Hepatocyte (in vitro differentiated cells): ENCODE measurements at regions not wholly inside any gene's neighbourhood (a gene's known extent, or its start where the extent isn't known, plus 50 kb on each side); places are given as distances from the start of the nearest gene placed in this dataset.

Experiments used
- DNase-seq: peaks from one replicate; pipeline ENCODE4 v3.0.0-alpha.2; 2016; ENCODE audit warnings: low spot score
- H2AFZ ChIP-seq: fragments of 200-600 bp; sonication (generic); 2 replicates; pipeline ENCODE4 v1.6.0; 2016; ENCODE audit warnings: antibody characterized with exemption, mild to moderate bottlenecking
- H3K27ac ChIP-seq: fragments of 200-600 bp; sonication (generic); 2 replicates; pipeline ENCODE4 v1.5.1; 2016; ENCODE audit warnings: mild to moderate bottlenecking
- H3K27me3 ChIP-seq: fragments of 200-600 bp; sonication (generic); 2 replicates; pipeline ENCODE4 v1.6.1; 2016
- H3K36me3 ChIP-seq: fragments of 200-600 bp; sonication (generic); replicated peaks from 2 replicates; pipeline ENCODE4 v1.5.1; 2016; ENCODE audit warnings: low read depth; ENCODE audit not compliant: insufficient read depth
- H3K4me1 ChIP-seq: fragments of 200-600 bp; sonication (generic); 2 replicates; pipeline ENCODE4 v1.5.1; 2016; ENCODE audit warnings: mild to moderate bottlenecking, moderate library complexity; ENCODE audit not compliant: insufficient read depth
- H3K4me2 ChIP-seq: fragments of 200-600 bp; sonication (generic); 2 replicates; pipeline ENCODE4 v1.6.0; 2016
- H3K4me3 ChIP-seq: fragments of 200-600 bp; sonication (generic); 2 replicates; pipeline ENCODE4 v1.5.1; 2016; ENCODE audit warnings: mild to moderate bottlenecking
- H3K79me2 ChIP-seq: fragments of 200-600 bp; sonication (generic); 2 replicates; pipeline ENCODE4 v1.6.0; 2017; ENCODE audit warnings: mild to moderate bottlenecking
- H3K9me2 ChIP-seq: fragments of 200-600 bp; sonication (generic); replicated peaks from 2 replicates; pipeline ENCODE4 v1.6.0; 2017; ENCODE audit warnings: mild to moderate bottlenecking; ENCODE audit not compliant: insufficient read depth
- H3K9me3 ChIP-seq: fragments of 200-600 bp; sonication (generic); 2 replicates; pipeline ENCODE4 v1.5.1; 2016; ENCODE audit warnings: low read depth, mild to moderate bottlenecking
- H4K20me1 ChIP-seq: fragments of 200-600 bp; sonication (generic); 2 replicates; pipeline ENCODE4 v1.6.0; 2016; ENCODE audit warnings: mild to moderate bottlenecking; ENCODE audit not compliant: insufficient read depth, poor library complexity, severe bottlenecking
- EZH2 ChIP-seq: fragments of 200-600 bp; sonication (generic); IDR thresholded peaks from 2 replicates; pipeline ENCODE4 v1.6.1; 2016; ENCODE audit warnings: antibody characterized with exemption, mild to moderate bottlenecking, borderline replicate concordance
- EZH2phosphoT487 ChIP-seq: fragments of 200-600 bp; sonication (generic); IDR thresholded peaks from one replicate; pipeline ENCODE4 v1.6.1; 2018; ENCODE audit warnings: antibody characterized with exemption, mild to moderate bottlenecking, low read depth, moderate library complexity; ENCODE audit not compliant: unreplicated experiment, severe bottlenecking
- WGBS: methylation state at CpG from one replicate; pipeline ENCODE4 v1.1.6; 2016; ENCODE audit warnings: low lambda C conversion rate; ENCODE audit errors: missing lambda C conversion rate; 5-methylcytosine and 5-hydroxymethylcytosine counted together
- TF ChIP-seq, protein P1 (sequence below): fragments of 200-600 bp; sonication (generic); IDR thresholded peaks from 2 replicates; pipeline ENCODE4 v1.5.1; 2016; ENCODE audit warnings: antibody characterized with exemption, mild to moderate bottlenecking; ENCODE audit not compliant: poor library complexity

DNA sequence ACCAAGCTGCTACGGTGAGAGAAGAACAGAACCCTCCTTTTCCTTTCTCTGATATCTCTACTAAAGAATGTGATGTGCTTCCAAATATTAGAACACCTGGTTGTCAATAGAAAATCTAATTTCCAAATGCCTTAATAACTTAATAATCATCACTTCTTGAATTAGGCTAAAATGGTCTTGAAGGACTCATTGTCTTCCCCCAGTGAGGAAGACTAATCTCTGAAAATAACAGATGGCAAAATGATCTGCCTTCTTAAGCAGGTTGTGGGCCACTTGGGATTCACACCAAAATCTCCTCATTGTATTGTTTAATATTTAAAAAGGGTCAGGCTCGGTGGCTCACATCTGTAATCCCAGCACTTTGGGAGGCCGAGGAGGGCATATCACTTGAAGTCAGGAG is 805.9 kb upstream of the AUTS2 start:
- Histone ChIP-seq H3K9me3 (no peaks in the 10 kb centered on the region), H3K27me3 (peaks cover 6% of the 10 kb centered on the region), H3K4me3 (no peak overlapping the region), H3K4me1 (no peaks in the 10 kb centered on the region), H4K20me1 (no peaks in the 10 kb centered on the region), H3K36me3 (no peaks in the 10 kb centered on the region), H3K79me2 (no peaks in the 10 kb centered on the region), H2AFZ (no peak overlapping the region), H3K4me2 (no peak overlapping the region), H3K27ac (no peak overlapping the region), H3K9me2 (no peaks in the 10 kb centered on the region)
- TF ChIP-seq, protein P1, sequence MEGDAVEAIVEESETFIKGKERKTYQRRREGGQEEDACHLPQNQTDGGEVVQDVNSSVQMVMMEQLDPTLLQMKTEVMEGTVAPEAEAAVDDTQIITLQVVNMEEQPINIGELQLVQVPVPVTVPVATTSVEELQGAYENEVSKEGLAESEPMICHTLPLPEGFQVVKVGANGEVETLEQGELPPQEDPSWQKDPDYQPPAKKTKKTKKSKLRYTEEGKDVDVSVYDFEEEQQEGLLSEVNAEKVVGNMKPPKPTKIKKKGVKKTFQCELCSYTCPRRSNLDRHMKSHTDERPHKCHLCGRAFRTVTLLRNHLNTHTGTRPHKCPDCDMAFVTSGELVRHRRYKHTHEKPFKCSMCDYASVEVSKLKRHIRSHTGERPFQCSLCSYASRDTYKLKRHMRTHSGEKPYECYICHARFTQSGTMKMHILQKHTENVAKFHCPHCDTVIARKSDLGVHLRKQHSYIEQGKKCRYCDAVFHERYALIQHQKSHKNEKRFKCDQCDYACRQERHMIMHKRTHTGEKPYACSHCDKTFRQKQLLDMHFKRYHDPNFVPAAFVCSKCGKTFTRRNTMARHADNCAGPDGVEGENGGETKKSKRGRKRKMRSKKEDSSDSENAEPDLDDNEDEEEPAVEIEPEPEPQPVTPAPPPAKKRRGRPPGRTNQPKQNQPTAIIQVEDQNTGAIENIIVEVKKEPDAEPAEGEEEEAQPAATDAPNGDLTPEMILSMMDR, result no peak
- TF ChIP-seq EZH2phosphoT487, result no peak
- TF ChIP-seq EZH2, result no peak
- WGBS, result 60% methylated on average over 3 of the region's 3 CpGs
- DNase-seq, result no peak

DNA sequence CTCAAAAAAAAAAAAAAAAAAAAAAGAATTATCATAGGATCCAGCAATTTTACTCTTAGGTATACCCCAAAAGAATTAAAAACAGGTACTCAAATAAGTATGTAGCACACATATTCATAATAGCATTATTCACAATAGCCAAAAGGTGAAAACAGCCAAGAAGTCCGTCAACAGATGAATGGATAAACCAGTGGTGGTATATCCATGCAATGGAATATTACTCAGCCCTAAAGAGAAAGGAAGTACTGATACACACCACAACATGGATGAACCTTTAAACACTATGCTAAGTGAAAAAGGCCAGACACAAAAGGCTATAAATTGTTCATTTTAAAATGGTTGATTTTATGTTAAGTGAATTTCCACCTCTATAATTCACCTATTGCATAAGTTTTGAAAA is 804.8 kb upstream of the AUTS2 start:
- Histone ChIP-seq H3K27ac (no peak overlapping the region), H3K4me1 (no peaks in the 10 kb centered on the region), H2AFZ (no peak overlapping the region), H3K79me2 (no peaks in the 10 kb centered on the region), H3K4me3 (no peak overlapping the region), H3K4me2 (no peak overlapping the region), H3K9me3 (no peaks in the 10 kb centered on the region), H3K27me3 (no peaks in the 10 kb centered on the region), H3K36me3 (no peaks in the 10 kb centered on the region), H3K9me2 (no peaks in the 10 kb centered on the region), H4K20me1 (no peaks in the 10 kb centered on the region)
- 97% methylated on average over 1 of the region's 1 CpG for WGBS
- DNase-seq, result no peak
- TF ChIP-seq EZH2 (no peak), EZH2phosphoT487 (no peak)
- TF ChIP-seq, protein P1, result no peak

DNA sequence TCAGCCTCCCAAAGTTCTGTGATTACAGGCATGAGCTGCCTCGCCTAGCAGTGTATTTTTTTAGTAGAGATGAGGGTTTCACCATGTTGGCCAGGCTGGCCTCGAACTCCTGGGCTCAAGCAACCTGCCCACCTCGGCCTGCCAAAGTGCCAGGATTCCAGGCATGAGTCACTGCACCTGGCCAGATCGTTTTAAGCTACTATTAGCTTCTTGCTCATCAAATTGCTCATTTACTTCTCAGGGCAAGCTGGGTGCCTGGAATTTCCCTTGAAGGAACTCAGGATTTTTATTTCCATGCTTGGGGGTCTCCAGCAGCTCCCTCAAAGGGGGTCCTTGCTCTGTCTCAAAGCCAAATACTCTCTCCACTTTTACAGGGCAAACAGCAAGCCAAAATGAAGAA is 798.0 kb upstream of the AUTS2 start:
- H3K27me3 ChIP-seq, result no peaks in the 10 kb centered on the region
- H3K9me3 ChIP-seq, result no peaks in the 10 kb centered on the region
- no peak overlapping the region for H3K27ac ChIP-seq
- DNase-seq, result no peak
- 68% methylated on average over 4 of the region's 4 CpGs for WGBS
- H3K36me3 ChIP-seq, result no peaks in the 10 kb centered on the region
- H4K20me1 ChIP-seq, result no peaks in the 10 kb centered on the region
- no peak overlapping the region for H2AFZ ChIP-seq
- no peaks in the 10 kb centered on the region for H3K79me2 ChIP-seq
- no peak for TF ChIP-seq EZH2phosphoT487
- TF ChIP-seq, protein P1, result no peak
- TF ChIP-seq EZH2, result no peak
- H3K4me3 ChIP-seq, result no peak overlapping the region
- H3K9me2 ChIP-seq, result no peaks in the 10 kb centered on the region
- H3K4me1 ChIP-seq, result no peaks in the 10 kb centered on the region
- H3K4me2 ChIP-seq, result no peak overlapping the region

GRCh38 chr7:68805159-68805558 is 793.1 kb upstream of the AUTS2 start:
- H4K20me1 ChIP-seq, result no peaks in the 10 kb centered on the region
- no peaks in the 10 kb centered on the region for H3K79me2 ChIP-seq
- WGBS, result 93% methylated on average over 5 of the region's 5 CpGs
- no peak overlapping the region for H3K4me3 ChIP-seq
- H3K27ac ChIP-seq, result no peak overlapping the region
- no peaks in the 10 kb centered on the region for H3K36me3 ChIP-seq
- H3K9me3 ChIP-seq, result no peaks in the 10 kb centered on the region
- peaks cover 5% of the 10 kb centered on the region for H3K27me3 ChIP-seq
- no peak overlapping the region for H2AFZ ChIP-seq
- H3K4me1 ChIP-seq, result no peaks in the 10 kb centered on the region
- TF ChIP-seq EZH2phosphoT487 (no peak), EZH2 (no peak)
- TF ChIP-seq, protein P1, result no peak
- no peaks in the 10 kb centered on the region for H3K9me2 ChIP-seq
- DNase-seq, result no peak
- no peak overlapping the region for H3K4me2 ChIP-seq
